Head of caudate nucleus (tissue), 42 donors: ENCODE measurements at regions not wholly inside any gene's neighbourhood (a gene's known extent, or its start where the extent isn't known, plus 50 kb on each side); places are given as distances from the start of the nearest gene placed in this dataset.
A peak's percentile ranks its signal among the peaks of the same experiment; 100 is the strongest.
"Not testable (repeated sequence)": the region's sequence is repeated elsewhere in the genome, so short reads cannot be mapped to it uniquely, and the experiment has no call there.

Experiments
- DNase-seq, 42 donors: peaks; one replicate each; pipeline versions ENCODE4 v3.0.0 to v3.0.0-alpha.2; 2020 to 2021; ENCODE audit warnings: mixed read lengths in 7 of 42
- intact Hi-C: fragments of 100-400 bp; cut with DNase I; formaldehyde crosslinking; loops from one replicate; pipeline ENCODE4 v1.15.0; 2022

DNA sequence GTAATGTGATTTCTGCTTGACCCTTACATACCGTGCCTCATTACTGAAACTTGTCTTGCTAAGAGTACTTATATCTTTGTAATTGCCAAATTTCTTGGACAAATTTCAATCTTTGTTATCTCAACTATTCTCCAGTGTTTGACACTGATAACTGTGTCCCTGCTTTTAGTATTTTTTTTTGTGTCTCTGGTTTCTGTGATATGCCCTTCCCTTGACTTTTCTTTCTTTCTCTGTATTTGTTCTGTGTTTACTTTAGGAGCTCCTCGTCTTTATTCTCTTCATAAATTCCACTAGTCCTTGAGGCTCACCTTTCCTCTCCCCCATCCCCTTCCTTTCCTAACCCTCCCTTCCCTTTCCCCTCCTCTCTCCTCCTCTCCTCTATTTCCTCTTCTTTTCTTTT, 123.7 kb upstream of the FBXL17 start:
- intact Hi-C loops = no loop called here
- DNase-seq = no peak

GRCh38 chr5:108504974-108505373, 123.1 kb upstream of the FBXL17 start:
- DNase-seq = no peak
- intact Hi-C loops = no loop called here

DNA sequence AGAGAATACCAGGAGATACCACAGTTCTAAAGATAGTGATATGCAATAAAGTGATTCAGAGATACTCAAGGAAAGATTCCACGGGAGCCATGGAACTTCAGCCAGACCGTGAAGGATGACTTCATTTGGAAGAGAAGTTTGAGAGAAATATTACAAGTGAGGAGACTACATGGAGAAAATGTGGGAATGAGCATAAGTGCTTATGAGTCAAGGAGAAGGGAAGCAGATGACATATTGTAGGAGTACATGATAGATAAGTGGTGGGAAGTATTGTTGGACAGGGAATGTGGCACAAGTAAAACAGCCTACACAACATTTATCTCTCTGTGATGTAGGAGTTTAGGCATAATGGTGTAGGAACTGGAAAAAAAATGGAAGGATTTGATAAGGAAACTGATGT, 122.1 kb upstream of the FBXL17 start:
- DNase-seq = peak in 3 of 42 donors; percentile 10 to 40 (median 12)
- intact Hi-C loops = no loop called here

- intact Hi-C loops = not testable (repeated sequence)
Measured at GRCh38 chr5:108495615-108496014, 113.7 kb upstream of the FBXL17 start.

DNA sequence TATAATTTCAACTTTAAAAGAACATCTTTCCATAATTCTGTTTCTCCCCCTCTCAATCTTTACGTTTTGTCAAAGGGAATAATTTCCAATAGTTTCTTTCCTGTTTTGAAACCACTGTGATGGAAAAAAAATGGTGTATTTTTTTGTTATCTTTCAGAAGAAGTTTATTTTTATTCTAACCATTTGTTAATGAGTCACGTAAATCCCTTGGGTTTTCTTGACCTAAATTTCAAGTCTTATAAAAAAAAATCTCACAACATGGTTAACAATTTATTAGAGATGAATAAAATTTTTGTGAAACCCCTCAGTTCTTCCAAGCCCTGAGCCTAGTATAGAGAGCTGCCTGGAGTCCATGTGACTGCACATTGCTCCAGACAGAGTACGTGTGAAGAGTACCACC, 106.1 kb upstream of the FBXL17 start:
- DNase-seq = no peak
- intact Hi-C loops = no loop called here

More at GRCh38 chr5:108495615-108496014, 113.7 kb upstream of the FBXL17 start:
- not testable (repeated sequence) for DNase-seq

GRCh38 chr5:108484035-108484434, 102.1 kb upstream of the FBXL17 start:
- intact Hi-C loops = no loop called here
- no peak for DNase-seq

DNA sequence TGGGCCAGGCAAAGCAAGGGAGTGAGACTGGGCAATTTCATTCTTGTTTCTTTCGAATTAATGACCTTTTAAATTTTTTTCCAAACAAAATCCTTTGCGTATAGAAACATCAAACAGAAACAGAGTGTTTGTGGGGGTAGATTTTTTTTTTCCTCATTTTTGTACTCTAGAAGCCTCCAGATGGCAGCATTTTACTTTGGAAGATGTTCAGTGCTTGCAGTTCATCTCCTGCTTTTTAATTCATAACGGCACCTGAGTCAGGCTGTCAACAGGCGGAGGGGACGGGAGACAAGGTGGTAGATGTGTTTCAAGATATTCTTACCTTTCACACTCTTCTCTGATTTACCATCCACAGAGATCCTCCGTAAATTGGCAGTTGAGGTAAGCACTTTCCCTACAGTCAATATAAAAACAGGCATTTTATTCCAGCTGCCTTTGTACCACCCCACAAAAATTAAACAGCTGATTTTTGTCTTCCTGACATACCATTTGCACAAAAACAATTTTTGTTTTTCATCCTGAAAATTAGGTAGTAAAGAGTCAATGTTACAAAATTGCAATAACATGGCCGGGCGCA, 99.5 kb upstream of the FBXL17 start:
- peak in 17 of 42 donors; percentile 2 to 49 (median 23) for DNase-seq
- intact Hi-C loops = no loop called here

DNA sequence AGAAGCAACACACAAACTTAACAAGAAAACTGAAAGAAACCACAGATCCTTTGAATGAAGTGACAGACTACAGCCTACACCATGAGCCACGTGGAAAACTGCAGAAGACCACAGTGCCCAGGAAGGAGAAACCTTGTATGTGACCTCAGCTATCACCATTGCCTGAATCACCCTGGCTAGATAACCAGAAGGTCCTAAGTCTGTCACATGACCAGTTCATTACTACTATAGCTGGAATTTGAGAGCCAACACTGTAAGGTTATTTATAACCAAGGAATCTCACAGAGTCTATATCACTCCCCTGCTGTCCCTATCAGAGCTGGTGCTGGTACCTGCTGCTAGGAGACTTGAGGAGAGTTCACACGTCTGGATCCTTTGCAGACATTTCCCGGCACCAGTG, 90.3 kb upstream of the FBXL17 start:
- DNase-seq = no peak
- intact Hi-C loops = no loop called here

DNA sequence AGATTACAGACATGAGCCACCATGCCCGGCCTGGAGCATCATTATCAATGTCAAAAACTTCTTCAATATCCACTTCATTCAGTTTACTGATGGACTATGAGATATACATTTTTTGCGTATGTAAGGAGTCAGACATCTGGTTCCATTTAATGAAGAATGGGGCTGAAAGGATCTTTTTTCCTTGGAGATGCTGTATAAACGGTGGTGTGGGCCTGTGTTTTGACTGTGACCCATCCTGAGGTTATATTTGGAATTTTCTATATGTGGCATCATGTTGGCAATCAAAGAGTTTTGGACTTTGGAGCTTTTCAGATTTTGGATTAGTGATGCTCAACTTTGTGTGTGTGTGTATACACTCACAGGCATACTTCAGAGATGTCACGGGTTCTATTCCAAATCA, 85.7 kb upstream of the FBXL17 start:
- intact Hi-C loops = no loop called here
- no peak for DNase-seq

- DNase-seq = no peak
- intact Hi-C loops = no loop called here
Measured at GRCh38 chr5:108461628-108462367, 79.9 kb upstream of the FBXL17 start.

DNA sequence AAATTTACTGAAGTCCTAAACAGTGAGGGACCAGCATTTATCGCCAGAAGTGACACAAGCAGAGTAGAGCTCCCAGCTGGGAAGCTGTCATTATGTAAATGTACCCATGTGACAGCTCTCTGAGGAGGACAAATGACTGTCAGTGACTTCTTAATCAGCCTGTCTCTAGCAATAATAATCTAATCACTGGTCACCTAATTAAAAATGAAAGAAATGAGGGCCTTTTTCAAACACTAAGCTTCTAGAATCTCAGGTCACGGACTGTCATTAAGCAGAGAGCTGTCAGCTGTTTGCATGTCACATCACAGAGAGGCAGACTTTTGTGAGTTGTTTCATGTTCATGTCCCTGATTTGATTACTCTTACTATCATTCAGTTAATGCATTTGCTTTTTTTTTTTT, 77.9 kb upstream of the FBXL17 start:
- intact Hi-C loops = no loop called here
- DNase-seq = peak in 6 of 42 donors; percentile 4 to 24 (median 12)

DNA sequence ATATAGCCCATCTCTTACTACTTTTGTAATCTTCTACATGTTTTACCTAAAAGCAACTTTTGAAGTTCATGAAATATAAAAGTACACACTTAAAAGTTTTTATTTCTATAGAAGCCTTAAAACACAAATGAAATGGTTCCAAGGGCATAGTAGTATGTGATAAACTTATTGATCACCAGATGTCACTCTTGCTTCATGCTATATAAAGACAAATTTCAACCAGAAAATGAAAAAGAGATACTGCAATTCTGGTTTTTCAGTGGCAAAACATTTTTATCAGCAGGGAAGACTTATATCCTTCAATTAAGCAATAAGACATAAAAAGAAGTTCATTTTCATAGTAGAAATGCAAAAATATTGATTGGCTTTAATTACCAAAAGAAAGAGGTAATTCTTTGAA, 69.4 kb upstream of the FBXL17 start:
- DNase-seq = no peak
- intact Hi-C loops = no loop called here

- intact Hi-C loops, DNase-seq: not testable (repeated sequence)
Measured at GRCh38 chr5:108444130-108444529, 62.2 kb upstream of the FBXL17 start.

DNA sequence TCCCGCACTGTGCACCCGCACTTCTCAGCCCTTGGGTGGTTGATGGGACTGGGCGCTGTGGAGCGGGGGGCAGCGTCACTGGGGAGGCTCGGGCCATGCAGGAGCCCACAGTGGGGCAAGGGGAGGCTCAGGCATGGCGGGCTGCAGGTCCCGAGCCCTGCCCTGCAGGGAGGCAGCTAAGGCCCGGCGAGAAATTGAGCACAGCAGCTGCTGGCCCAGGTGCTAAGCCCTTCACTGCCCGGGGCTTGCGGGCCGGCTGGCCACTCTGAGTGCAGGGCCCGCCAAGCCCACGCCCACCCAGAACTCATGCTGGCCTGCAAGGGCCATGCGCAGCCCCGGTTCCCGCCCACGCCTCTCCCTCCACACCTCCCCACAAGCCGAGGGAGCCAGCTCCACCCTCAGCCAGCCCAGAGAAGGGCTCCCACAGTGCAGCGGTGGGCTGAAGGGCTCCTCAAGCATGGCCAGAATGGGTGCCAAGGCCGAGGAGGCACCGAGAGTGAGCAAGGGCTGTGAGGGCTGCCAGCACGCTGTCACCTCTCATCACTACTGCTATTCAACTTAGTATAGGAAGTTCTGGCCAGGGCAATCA, 60.3 kb upstream of the FBXL17 start:
- intact Hi-C loops, DNase-seq: not testable (repeated sequence)

DNA sequence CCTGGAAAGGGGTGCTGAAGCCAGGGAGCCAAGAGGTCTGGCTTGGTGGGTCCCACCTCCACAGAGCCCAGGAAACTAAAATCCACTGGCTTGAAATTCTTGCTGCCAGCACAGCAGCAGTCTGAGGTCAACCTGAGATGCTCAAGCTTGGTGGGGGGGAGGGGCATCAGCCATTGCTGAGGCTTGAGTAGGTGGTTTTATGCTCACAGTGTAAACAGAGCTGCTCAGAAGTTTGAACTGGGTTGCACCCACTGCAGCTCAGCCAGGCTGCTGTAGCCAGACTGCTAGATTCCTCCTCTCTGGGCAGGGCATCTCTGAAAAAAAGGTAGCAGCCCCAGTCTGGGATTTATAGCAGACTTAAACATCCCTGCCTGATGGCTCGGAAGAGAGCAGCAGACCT, 55.5 kb upstream of the FBXL17 start:
- DNase-seq = no peak
- intact Hi-C loops = no loop called here

DNA sequence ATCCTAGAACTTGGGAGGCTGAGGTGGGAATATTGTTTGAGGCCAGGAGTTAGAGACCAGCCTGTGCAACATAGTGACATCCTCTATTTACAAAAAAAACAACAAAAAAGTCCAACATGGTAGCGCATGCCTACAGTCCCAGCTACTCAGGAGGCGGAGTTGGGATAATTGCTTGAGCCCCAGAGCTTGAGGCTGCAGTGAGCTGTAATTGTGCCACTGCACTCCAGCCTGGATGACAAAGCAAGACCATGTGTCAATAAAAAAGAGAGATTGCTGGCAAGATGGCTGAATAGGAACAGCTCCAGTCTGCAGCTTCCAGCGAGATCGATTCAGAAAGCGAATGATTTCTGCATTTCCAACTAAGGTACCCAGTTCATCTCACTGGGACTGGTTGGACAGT, 54.8 kb upstream of the FBXL17 start:
- intact Hi-C loops = no loop called here
- no peak for DNase-seq

DNA sequence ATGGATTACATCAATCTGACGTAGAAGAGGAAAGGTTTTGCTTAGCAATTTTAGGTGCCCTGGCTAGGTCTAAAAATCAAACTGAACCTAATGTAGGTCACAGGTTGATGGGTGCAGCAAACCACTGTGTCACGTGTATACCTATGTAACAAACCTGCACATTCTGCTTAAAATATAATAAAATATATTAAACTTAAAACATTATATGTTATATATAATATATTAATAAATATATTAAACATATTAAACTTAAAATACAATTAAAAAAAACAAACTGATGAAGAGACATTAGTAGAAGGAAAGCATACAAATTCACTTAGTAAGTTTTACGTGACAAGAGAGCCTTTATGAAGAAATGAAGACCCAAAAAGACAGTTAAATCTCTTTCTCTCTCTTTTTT, 51.7 kb upstream of the FBXL17 start:
- DNase-seq = no peak
- intact Hi-C loops = no loop called here

GRCh38 chr5:108432024-108432423, 50.1 kb upstream of the FBXL17 start:
- DNase-seq = no peak
- intact Hi-C loops = no loop called here
